Mucosa of rectum (tissue), 2 donors: ENCODE measurements at regions not wholly inside any gene's neighbourhood (a gene's known extent, or its start where the extent isn't known, plus 50 kb on each side); places are given as distances from the start of the nearest gene placed in this dataset.

Experiments
- H3K27ac ChIP-seq, 2 donors: one replicate each; pipeline ENCODE4 v1.7.0; 2013; ENCODE audit warnings: inconsistent platforms in 2 of 2, low read depth in 2 of 2, low read length in 2 of 2
- H3K27me3 ChIP-seq, 2 donors: one replicate each; pipeline ENCODE4 v1.7.0; 2013; ENCODE audit warnings: low read length in 2 of 2; ENCODE audit not compliant: control insufficient read depth in 2 of 2, insufficient read depth in 2 of 2
- H3K36me3 ChIP-seq, 2 donors: one replicate each; pipeline ENCODE4 v1.7.0; 2013; ENCODE audit warnings: low read length in 2 of 2; ENCODE audit not compliant: control insufficient read depth in 2 of 2, insufficient read depth in 2 of 2
- H3K4me1 ChIP-seq, 2 donors: one replicate each; pipeline ENCODE4 v1.7.0; 2013; ENCODE audit warnings: low read length in 2 of 2, mild to moderate bottlenecking in 1 of 2; ENCODE audit not compliant: control insufficient read depth in 2 of 2, insufficient read depth in 2 of 2
- H3K4me3 ChIP-seq, 2 donors: one replicate each; pipeline ENCODE4 v1.7.0; 2013; ENCODE audit warnings: low read length in 2 of 2
- H3K9ac ChIP-seq, 2 donors: one replicate each; pipeline ENCODE4 v1.7.0; 2013; ENCODE audit warnings: low read length in 2 of 2, low read depth in 1 of 2, mild to moderate bottlenecking in 1 of 2
- H3K9me3 ChIP-seq, 2 donors: one replicate each; pipeline ENCODE4 v1.7.0; 2013; ENCODE audit warnings: low read length in 2 of 2; ENCODE audit not compliant: control insufficient read depth in 2 of 2
- donor health status: healthy.
- donor health status: Normal muscosa, but diverticular disease.

DNA sequence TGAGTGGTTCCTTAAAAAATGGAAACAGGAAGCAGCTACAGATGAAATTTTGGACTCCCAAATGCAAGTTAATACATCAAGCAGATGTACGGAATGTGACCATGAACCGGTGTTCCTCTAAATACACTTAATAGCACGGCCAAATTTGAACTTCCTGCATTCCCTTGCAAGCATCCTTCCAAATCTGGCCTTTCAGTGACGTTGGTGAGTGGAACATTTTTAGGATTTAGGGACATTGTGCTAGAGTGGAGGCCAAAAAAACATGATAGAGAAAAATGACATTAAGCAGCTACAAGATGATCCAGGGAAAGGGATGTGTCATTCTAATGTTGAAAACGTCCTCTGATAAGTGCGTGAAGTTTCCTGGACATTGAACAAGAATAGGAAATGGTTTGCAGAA, 62.1 kb downstream of the CTAGE1 start:
- Histone ChIP-seq H3K4me1 (no peaks in the 10 kb centered on the region), H3K27ac (no peak overlapping the region), H3K36me3 (no peaks in the 10 kb centered on the region), H3K9me3 (no peaks in the 10 kb centered on the region), H3K9ac (no peak overlapping the region), H3K4me3 (no peak overlapping the region), H3K27me3 (no peaks in the 10 kb centered on the region)

DNA sequence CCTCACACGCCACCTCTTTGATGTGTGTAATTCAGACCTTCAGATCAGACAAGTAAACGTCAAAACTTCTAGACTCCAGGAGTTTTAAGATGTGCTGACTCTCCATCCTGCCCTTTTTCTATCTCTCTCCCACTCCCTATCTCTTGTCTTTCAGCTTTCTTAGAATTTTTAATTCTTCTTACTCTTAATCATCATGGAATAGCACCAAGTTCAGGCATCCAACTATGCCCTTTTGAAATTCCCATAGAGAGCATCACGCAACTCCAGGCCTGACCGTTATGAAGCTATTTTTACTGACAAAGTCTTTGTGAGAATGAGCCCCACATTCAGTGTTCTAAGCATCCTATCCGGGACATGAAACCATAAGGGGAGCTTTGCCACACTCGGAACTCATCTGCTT, 62.6 kb downstream of the CTAGE1 start:
- Histone ChIP-seq H3K27ac (no peak overlapping the region), H3K4me1 (no peaks in the 10 kb centered on the region), H3K27me3 (no peaks in the 10 kb centered on the region)

DNA sequence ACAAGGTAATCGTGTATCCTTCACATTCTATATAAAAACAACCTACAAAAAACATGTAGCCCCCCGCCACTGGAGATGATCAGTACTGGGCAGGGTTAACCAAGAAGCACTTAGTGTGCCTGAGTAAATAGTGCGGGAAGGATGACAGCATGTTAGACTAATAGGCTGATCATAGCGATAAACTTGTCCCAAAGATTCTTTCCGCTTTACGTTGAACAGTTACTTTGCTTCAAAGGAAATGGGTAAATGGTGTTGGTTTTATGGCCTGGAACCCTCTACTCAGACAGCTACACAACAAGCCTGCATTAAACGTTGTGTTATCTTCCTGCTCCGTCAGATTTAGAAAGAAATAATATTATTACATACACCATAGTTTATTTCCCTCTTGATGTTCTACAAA, 67.7 kb downstream of the CTAGE1 start:
- H3K36me3 ChIP-seq = no peaks in the 10 kb centered on the region
- H3K9me3 ChIP-seq = no peaks in the 10 kb centered on the region
- no peak overlapping the region for H3K9ac ChIP-seq
- H3K4me1 ChIP-seq = peaks cover 16 to 33% of the 10 kb centered on the region in 2 donors
- no peak overlapping the region for H3K27ac ChIP-seq
- peaks cover 0 to 2% of the 10 kb centered on the region in 2 donors for H3K27me3 ChIP-seq
- H3K4me3 ChIP-seq = no peak overlapping the region

More for the DNA sequence above, 62.6 kb downstream of the CTAGE1 start:
- no peak overlapping the region for H3K9ac ChIP-seq
- no peak overlapping the region for H3K4me3 ChIP-seq
- no peaks in the 10 kb centered on the region for H3K36me3 ChIP-seq
- no peaks in the 10 kb centered on the region for H3K9me3 ChIP-seq

DNA sequence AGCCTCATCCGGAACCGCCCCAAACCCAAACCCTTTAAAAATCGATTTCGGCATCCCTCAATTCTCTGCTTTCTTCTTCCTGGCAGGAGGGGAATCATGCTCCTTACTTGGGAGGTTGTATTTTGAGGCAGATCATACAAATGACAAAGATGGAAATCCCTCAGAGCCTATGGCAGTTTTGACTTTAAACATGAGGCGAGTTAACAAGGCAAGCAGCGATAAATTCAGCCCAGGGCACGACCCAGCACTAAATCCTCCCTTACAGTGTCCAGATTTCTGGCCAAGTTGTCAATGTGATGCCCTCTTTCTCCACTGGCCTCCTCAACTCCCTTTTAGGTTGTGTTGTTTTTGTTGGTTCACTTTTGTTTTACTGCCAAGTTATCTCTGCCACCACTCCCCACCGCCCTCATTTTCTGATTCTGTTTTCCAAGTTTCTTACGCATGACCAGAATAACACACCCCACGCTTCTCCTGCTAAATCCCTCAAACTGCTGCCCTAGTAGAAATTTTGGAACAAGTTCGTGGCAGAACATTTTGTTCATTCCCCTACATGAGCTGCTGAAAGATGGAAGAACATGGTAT, 68.3 kb downstream of the CTAGE1 start:
- Histone ChIP-seq H3K9ac (peak overlapping the region in 1 of 2 donors; percentile 76), H3K27ac (peak overlapping the region in 1 of 2 donors; percentile 59)

DNA sequence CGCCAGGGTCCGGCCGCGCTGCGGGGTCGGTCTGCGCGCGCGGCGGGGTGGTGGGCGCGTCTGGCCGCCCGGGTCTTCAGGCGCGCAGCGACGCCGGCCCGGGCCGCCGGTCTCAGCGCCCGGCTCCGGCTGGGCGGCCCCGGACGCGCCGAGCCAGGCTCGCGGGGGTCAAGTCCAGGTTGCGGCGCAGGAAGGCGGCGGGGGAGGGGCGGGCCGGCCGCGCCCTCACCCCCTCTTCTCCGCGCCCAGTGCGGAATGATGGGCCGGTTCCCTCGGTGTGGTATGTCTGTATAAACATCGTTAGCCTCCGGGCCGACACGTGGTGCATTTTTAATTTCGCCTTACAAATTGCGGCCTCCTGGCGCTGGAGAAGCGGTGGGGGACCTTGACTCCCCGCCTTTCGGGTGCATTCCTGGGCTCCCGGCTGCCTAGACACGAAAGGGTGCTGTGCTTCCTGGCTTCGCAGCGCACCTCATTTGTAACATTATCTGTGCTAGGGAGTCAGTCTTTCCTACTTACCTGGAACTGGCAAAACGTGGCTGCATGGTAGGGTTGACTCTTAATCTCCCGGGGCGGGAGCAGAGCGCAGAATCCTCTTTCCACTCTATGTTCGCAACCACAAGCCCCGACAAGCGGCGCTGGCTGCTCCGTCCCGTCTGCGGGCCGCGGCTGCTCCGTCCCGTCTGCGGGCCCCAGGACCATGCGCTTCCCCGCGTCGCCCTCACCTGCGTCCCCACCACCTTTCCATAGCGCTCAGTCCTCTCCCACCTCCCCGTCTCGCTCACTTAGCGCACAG, 69.0 kb downstream of the CTAGE1 start:
- Histone ChIP-seq H3K9ac (peak overlapping the region; percentile 76 to 79), H3K36me3 (no peaks in the 10 kb centered on the region), H3K4me1 (peaks cover 16 to 35% of the 10 kb centered on the region in 2 donors), H3K9me3 (no peaks in the 10 kb centered on the region), H3K27ac (peak overlapping the region; percentile 81 to 94), H3K4me3 (peak overlapping the region; percentile 74 to 80), H3K27me3 (peaks cover 0 to 2% of the 10 kb centered on the region in 2 donors)

More for the DNA sequence above, 68.3 kb downstream of the CTAGE1 start:
- Histone ChIP-seq H3K4me1 (peaks cover 16 to 35% of the 10 kb centered on the region in 2 donors), H3K27me3 (peaks cover 0 to 2% of the 10 kb centered on the region in 2 donors), H3K4me3 (peak overlapping the region; percentile 74 to 80), H3K36me3 (no peaks in the 10 kb centered on the region), H3K9me3 (no peaks in the 10 kb centered on the region)

DNA sequence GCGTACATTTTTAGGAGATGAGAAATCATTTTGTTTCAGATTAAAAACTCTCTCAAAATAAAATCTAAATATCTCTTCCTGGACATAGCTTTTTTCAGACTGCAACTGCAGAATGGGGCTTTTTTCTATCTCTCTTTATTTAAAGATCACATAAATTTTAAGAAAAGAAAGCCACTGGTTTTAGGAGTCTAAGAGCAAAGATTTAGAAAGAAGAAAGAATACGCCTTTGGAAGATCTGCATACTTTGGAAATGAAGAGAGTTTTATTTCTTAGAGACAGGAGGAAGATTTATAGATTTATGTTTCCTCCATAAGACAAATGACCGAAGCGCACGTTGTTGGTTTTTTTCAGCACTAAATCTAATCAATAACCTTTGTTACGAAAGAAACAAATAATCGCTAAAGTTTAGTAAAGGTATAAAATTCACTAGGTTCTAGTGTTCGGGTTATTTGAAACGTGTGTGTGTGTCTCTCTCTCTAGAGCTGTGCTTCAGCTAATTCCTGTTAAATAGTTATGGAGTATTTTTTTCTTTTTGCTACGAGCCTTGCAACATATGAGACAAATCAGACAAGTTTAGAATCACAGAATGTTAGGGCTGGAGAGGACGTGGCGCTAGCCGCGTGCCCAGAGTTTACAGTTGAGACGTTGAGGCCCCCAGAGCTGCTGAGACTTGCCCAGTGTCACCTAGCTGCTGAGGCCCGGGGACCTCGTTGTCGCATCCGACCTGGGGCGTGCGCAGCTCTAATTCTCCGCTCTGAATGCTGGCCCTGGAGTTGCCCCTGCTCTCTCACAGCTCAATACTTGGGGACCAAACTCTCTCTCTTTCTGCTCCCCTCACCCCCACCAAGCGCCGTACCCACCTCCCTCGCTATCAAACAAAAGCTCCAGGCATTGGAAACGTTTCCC, 69.9 kb downstream of the CTAGE1 start:
- Histone ChIP-seq H3K4me3 (peak overlapping the region; percentile 74 to 80), H3K27ac (peak overlapping the region; percentile 81 to 94), H3K36me3 (no peaks in the 10 kb centered on the region), H3K4me1 (peaks cover 20 to 36% of the 10 kb centered on the region in 2 donors), H3K9me3 (no peaks in the 10 kb centered on the region), H3K27me3 (peaks cover 0 to 2% of the 10 kb centered on the region in 2 donors), H3K9ac (peak overlapping the region; percentile 76 to 79)

DNA sequence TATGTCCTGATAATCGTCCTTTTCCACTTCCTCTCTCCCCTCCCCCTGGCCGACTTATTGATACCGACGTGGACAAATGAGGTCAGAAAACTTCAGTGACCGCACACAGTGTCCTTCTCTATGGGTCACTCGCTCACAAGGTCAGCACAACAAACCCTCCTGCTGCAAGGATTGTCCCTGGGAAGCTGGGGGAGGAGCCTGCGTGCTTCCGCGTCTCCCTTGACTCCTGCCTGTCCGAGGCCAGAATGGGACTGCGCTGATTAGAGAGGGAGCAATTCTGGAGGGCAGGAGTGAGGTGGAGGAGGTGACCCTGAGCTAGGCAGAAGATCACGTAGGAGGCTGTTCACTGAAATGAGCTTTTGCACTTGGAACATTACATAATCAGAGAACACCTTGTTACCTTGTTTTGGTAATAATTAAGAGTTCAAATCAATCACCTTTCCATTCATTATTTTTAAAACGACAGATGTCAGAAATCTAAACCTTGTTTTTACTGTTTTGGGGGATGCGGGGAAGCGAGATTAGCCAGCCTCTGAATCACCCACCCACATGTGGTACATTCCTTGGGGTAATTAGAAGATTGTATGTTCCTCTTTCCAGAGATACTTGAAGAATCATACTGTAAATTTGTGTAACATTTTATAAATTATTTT, 70.6 kb downstream of the CTAGE1 start:
- Histone ChIP-seq H3K9me3 (no peaks in the 10 kb centered on the region), H3K4me3 (peak overlapping the region; percentile 40 to 74), H3K27me3 (peaks cover 0 to 2% of the 10 kb centered on the region in 2 donors), H3K36me3 (no peaks in the 10 kb centered on the region), H3K27ac (peak overlapping the region; percentile 81 to 94), H3K4me1 (peaks cover 25 to 41% of the 10 kb centered on the region in 2 donors), H3K9ac (peak overlapping the region; percentile 76 to 79)

DNA sequence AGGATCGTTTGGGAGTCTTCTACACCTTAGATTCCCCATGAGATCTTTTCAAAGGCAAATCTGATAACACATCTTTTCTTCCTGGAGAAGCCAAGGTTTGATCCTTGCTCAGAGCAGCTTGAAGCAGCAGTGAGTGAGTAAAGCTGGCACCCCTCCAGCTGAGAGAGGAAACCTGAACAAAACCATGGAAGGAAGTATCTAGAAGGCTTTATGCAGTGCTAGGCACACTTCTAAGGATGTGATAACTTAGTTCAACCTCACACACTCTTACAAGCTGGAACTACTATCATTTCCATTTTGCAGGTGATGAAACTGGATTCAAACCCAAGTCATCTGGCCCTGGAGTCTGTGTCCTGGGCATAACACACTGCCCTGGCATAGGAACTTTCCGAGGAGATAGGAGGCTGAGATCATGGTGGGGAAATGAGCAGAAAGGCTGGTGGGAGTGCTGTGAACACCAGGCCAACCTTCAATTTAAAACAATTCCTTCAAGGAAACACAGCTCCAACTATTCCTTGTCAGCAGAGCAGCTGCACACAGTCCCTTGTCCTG, 71.2 kb downstream of the CTAGE1 start:
- Histone ChIP-seq H3K27me3 (peaks cover 0 to 2% of the 10 kb centered on the region in 2 donors), H3K36me3 (no peaks in the 10 kb centered on the region), H3K9me3 (no peaks in the 10 kb centered on the region), H3K27ac (peak overlapping the region; percentile 81 to 94), H3K4me3 (peak overlapping the region; percentile 40 to 74), H3K9ac (peak overlapping the region; percentile 43 to 76), H3K4me1 (peaks cover 28 to 41% of the 10 kb centered on the region in 2 donors)

DNA sequence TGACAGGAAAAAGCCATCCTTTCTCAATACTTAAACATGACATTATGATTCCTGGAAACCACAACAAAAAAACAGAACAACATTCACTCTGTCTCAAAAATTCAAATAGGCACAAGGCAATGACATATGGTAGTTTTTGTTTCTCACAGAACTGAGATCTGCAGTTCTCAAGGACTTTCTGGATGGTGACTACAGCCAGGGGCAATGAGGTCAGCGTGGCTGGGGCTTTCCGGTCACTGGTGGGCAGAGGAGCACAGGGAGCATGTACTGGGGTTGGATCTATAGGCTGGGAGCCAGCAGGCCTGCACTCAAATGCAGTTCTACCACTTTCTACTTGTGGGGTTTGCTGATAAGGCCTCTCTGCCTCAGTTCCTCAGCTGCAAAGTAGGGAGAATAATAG, 72.0 kb downstream of the CTAGE1 start:
- H3K9ac ChIP-seq = no peak overlapping the region
- H3K36me3 ChIP-seq = no peaks in the 10 kb centered on the region
- peaks cover 0 to 2% of the 10 kb centered on the region in 2 donors for H3K27me3 ChIP-seq
- no peaks in the 10 kb centered on the region for H3K9me3 ChIP-seq
- H3K4me1 ChIP-seq = peaks cover 28 to 44% of the 10 kb centered on the region in 2 donors
- peak overlapping the region; percentile 81 to 94 for H3K27ac ChIP-seq
- H3K4me3 ChIP-seq = no peak overlapping the region
